ENCODE measurements at regions not wholly inside any gene's neighbourhood (a gene's known extent, or its start where the extent isn't known, plus 50 kb on each side); places are given as distances from the start of the nearest gene placed in this dataset.
"Not testable (repeated sequence)": the region's sequence is repeated elsewhere in the genome, so short reads cannot be mapped to it uniquely, and the experiment has no call there.

DNA sequence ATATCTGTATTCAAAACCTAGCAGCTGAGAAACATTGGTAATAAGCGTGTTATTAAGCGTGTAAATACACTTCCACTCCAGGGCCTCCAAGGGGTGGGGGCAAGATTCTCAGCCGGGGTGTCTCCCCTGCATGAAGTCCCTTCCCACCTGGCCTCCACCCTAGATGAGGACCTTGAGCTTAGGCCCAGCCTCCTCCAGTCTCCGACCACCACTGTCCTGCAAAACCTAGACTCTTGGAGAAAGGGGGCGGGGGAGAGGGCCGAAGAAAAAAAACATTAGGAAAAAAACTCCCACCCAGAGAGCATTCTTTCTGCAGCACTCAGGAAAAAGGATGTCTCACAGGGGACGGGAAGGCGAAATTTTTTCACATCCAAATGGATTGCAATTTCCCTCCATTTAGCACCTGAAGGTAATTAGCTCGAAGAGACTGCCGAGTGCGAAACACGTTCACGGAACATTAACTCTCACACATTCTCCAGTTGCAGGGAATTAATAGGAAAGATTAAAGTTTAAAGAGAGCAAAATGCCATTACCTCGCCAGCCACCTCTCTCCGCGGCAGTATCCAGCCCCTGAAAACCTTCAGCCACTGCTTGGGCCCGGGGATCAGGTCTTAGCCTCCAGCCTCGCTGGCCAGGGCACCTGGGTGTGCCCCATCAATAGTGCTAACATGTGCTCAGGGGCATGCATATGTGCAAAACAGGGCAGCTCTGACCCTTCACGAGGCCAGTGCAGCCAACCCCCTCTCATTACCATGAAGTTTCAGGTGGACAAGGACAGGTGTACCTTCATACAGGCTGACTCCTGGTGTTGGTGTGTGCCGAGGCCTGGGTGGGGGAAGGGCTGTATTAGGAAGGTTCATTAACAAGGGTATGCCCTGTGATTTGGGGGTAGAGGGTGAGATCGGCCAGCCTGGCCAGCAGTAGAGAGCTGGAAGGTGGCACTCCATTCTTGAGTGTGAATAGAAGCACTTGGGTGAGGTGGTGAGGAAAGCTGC lies 77.2 kb downstream of the HIF1AN start:
- DNase-seq, result no peak

- DNase-seq, result no peak
Measured at GRCh38 chr10:100613846-100614245, 78.1 kb downstream of the HIF1AN start.

DNA sequence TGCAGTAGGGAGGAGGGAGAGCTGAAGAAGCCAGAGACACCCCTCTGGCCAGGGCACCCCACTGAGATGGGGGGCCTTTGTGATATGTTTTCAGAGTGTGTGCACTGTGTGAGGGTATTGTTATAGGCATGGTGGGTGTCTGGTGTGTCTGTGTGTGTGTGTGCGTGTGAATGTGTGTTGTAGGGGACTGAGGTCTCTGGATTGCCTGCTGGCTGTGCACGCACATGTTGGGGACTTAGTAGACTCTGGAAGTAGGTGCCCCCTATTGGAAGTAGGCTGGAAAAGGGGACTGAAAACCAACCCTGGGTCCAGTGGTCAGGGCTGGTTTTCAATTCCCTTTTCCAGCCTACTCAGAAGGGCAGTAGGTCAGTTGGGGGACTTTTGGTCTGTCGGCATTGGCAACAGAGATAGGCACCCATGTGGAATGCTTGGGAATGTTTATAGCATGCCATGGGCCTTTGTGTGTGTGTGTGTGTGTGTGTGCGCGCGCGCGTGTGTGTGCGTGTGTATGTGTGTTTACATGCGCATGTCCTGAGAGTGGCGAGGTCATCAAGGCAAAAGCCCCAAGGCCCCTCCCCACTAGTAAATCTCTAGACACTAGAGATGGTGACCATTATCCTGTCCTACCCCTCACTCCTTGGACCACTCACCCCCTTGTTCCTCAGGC lies 78.8 kb downstream of the HIF1AN start:
- DNase-seq, result no peak

GRCh38 chr10:100615241-100615640 lies 79.5 kb downstream of the HIF1AN start:
- DNase-seq, result no peak

DNA sequence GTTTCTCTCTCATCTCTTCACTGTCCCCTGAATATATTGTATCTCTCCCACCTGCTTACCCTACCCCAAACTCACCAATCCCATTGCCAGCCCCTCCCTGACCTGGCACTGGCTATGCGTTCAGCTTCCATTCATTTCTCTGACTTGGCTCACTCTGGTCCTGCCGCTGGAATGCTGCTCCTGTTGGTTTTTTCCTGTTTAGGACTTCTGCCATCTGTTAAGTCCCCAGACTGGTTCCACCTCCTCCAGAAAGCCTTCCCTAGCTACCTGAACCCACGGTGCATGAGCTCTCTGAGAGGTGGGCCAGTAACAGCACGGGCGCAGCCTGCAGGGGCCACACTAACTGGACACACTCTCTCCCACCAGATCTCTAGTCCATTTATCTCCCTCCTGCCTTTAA lies 80.2 kb downstream of the HIF1AN start:
- no peak for DNase-seq

- DNase-seq, result no peak
Measured at GRCh38 chr10:100618091-100618615, 82.4 kb downstream of the HIF1AN start.

DNA sequence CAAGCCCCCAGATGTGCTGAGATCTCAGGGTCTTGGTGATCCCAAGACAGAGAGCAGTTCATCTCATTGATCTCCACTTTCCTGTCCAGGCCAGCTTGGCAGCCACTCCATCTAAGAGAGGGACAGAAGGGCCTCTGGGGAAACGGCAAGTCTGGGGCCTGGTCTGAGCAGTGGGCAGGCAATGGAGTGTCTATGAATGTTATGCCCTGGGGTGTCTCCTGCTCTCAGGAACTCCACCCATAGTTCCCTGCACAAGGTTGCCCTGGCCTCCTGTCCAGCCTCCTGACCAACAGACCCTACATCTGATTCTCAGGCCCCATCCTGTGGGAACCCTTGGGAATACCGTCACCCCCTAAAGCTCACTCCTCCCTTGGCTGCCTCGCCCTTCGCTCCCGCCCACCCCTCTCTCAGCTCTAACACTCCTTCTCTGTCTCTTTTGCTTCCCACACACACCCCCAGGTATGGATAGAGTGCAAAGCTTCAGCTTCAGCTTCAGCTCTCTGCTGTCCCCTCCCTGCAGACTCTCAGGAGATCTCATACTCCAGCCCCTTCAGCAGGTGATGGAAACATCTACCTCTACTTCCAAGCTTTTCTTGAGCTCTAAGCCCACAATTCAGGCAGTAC lies 83.0 kb downstream of the HIF1AN start:
- no peak for DNase-seq

GRCh38 chr10:100620087-100620835 lies 84.5 kb downstream of the HIF1AN start:
- DNase-seq, result no peak

GRCh38 chr10:100621360-100622205 lies 85.8 kb downstream of the HIF1AN start:
- no peak for DNase-seq

DNA sequence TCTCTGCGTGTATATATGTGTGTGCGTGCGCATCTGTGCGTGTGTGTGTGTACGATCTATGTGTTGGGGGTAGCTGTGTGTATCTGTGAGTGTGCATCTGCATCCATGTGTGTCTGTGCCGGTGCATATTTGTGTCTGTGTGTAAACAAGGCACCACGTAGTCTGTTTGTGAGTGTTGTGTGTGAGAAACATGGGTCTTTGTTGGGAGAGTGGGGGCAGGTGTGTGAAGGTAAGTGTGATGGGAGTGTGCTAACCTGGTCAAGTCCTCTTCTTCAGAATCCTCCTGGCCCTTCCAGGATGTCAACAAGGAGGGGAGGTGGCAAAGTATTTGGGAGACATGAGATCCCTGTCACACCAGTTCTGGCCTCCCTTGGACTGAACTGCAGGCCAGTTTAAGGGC lies 87.2 kb downstream of the HIF1AN start:
- no peak for DNase-seq

DNA sequence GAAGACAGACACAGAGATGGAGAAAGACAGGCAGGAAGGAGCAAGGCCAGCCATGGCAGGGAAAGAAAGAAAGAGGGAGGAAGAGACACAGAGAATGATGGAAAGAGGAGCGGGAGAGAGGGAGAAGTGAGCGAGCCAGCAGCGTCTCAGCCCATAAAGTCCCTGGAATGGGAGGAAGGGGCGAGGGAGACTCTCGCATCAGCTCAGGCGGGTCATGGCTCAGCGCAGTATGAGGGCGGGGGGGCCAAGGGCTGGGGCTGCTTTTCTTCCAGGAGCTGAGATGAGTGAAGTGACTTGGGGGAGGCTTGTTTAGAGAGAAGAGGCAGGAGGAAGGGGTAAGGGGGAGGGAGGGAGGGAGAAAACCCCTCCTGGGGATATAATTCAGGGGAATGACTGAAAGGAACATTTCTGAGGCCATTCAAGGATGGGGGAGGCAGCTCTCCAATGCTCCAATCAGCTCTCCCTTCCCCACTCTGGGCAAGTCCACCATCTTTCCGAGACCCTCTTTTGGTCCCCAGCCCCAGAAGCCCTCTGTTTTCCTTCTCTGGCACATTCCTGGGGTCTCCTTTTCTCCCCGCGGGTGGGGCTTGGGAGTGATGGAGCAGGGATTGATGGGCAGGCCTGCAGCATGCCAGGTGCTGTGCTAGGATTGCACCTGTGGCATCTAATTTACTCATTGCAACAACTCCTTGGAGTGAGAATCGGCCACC lies 87.9 kb downstream of the HIF1AN start:
- DNase-seq, result no peak

GRCh38 chr10:100624298-100624697 lies 88.6 kb downstream of the HIF1AN start:
- no peak for DNase-seq

- DNase-seq, result no peak
Measured at GRCh38 chr10:100625816-100626215, 90.1 kb downstream of the HIF1AN start.

- DNase-seq, result no peak
Measured at GRCh38 chr10:100628061-100628460, 92.3 kb downstream of the HIF1AN start.

DNA sequence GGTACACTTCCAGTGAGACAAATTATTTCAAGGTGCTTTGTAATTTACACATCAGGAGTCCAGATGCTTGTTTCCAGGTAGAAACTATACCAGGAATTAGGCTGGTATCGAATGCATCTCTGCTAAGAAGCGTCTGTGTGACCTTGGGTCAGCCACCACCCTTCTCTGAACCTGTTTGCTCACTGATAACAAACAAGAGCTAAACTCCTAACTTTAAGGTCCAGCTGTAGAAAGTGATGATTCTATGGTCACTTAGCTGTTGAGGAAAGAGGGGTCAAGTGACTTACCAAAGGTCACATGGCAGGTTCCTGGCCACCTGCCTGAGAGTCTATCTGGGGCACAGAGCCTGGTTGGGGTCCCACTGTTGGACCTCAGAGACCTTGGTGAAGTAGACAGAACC lies 95.4 kb downstream of the HIF1AN start:
- DNase-seq, result no peak

DNA sequence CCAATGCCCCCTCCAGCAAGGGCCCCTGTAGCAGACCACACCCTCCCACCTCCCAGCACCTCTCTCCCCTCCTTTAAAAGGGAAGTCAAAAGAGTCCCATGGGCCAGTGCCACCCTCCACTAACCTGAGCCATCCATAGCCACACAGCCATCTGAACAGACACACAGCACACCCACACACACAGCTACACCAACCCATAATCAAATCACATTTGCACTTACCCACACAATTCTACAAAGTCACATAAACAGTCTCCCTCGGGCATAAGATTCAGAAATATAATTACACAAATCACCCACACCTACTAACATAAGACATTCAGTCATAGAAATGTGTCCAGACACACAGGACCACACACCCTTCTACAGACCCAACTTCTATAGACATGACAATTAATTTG lies 96.3 kb downstream of the HIF1AN start:
- no peak for DNase-seq

DNA sequence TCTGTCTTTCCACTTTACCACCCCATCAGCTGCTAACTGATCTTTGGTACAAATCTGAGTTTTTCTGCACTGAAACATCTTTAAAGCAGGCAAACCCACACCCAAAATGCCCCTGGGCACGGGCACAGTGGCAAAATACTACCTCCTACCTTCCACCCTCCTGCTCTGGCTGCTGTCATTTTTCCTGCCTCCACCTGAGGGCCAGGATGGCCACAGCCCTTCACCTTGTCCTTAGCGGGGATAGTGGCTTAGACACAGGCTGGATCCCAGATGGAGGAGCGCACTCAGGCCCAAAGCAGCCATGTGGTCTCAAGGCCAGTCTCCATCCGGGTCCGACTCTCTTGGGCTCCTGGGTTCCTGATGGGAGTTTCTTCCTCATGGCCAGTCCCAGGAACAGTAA lies 98.3 kb downstream of the HIF1AN start:
- no peak for DNase-seq

DNA sequence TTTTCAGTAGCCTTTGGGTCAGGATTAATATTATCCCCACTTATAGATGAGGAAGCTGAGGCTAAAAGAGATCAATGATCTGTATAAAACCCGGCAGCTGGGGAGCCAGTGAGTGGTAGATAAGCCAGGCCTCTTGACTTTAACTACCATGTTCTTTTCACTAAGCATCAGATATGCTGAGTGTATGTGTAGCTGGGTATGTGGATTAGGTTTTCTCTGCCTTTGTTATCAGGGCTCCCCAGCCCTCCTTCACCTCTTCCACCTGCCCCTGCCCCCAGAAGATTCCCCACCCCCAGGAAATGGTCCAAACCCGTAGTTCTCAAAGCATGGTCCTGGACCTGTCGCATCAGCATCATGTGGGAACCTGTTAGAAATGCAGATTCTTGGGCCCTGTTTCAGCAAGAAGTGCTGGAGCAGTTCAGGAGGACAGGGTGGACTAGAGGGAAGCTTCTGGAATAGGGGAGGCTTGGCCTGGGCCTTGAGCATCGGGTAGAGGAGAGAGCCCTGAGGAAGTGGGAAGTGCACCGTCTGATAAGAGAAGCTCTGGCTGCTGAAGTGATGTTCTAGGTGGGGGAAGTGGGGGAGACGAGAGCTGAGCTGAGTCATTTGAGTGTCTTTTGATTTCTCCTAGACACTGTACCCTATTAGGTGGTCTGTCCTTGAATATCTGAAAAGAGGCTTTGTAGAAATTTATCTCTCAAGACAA lies 101.3 kb downstream of the HIF1AN start:
- DNase-seq, result no peak

- DNase-seq, result no peak
Measured at GRCh38 chr10:100637785-100638184, 102.0 kb downstream of the HIF1AN start.

- DNase-seq, result not testable (repeated sequence)
Measured at GRCh38 chr10:100638969-100639368, 103.2 kb downstream of the HIF1AN start.

All from activated CD4-positive, CD25-positive, alpha-beta regulatory T cell treated with anti-CD3 and anti-CD28 coated beads, Interleukin-2, amount 50 U/mL, for 72 hours (primary cell).